HEK293 (cell line): ENCODE measurements at regions not wholly inside any gene's neighbourhood (a gene's known extent, or its start where the extent isn't known, plus 50 kb on each side); places are given as distances from the start of the nearest gene placed in this dataset.

Experiments
- CTCF ChIA-PET: fragments of 350-600 bp; formaldehyde crosslinking; extraction: SDS; loops from one replicate; lab custom pipeline; 2021; ENCODE audit warnings: antibody characterized with exemption; lab: Yijun Ruan, JAX
- POLR2A ChIA-PET: fragments of 300-600 bp; formaldehyde crosslinking; extraction: SDS; loops from one replicate; lab custom pipeline; 2020; ENCODE audit warnings: antibody characterized with exemption, inconsistent platforms; lab: Yijun Ruan, JAX
- H3K27ac ChIP-seq: fragments of 200-500 bp; sonication (Bioruptor generic); 2 replicates; pipeline ENCODE4 v1.5.1; 2014; ENCODE audit warnings: low read depth, low read length, control low read depth, inconsistent platforms; ENCODE audit errors: extremely low read depth
- H3K36me3 ChIP-seq, 2 experiments: fragments of 200-500 bp in 1 of 2; sonication (Bioruptor generic) in 1 of 2; 1 replicate in 1 of 2; 2 replicates in 1 of 2; pipeline ENCODE4 v1.5.1; 2014 to 2017; ENCODE audit warnings: inconsistent platforms in 2 of 2, low read length in 2 of 2; ENCODE audit not compliant: control insufficient read depth in 2 of 2, insufficient read depth in 1 of 2
- H3K4me1 ChIP-seq: fragments of 200-500 bp; sonication (Bioruptor generic); 2 replicates; pipeline ENCODE4 v1.5.1; 2014; ENCODE audit warnings: mild to moderate bottlenecking, low read length, inconsistent platforms; ENCODE audit not compliant: control insufficient read depth, insufficient read depth
- H3K4me3 ChIP-seq: 2 replicates; pipeline ENCODE4 v1.5.1; 2011; ENCODE audit warnings: low read depth, mild to moderate bottlenecking, control low read depth, low read length, moderate library complexity
- H3K9me3 ChIP-seq: fragments of 200-500 bp; sonication (Bioruptor generic); 2 replicates; pipeline ENCODE4 v1.5.1; 2014; ENCODE audit warnings: low read depth, low read length, inconsistent platforms; ENCODE audit not compliant: control insufficient read depth, insufficient read depth
- BCL11B ChIP-seq: fragments of 450-650 bp; formaldehyde crosslinking; IDR thresholded peaks from 2 replicates; pipeline ENCODE4 v1.5.1; 2016; ENCODE audit warnings: low read depth, missing biosample characterization, missing genetic modification characterization
- GLIS2 ChIP-seq: fragments of 450-650 bp; formaldehyde crosslinking; IDR thresholded peaks from 2 replicates; pipeline ENCODE4 v1.5.1; 2016; ENCODE audit warnings: missing biosample characterization, missing genetic modification characterization
- KLF8 ChIP-seq: fragments of 450-650 bp; formaldehyde crosslinking; IDR thresholded peaks from 2 replicates; pipeline ENCODE4 v1.5.1; 2016; ENCODE audit warnings: missing biosample characterization, missing genetic modification characterization
- KLF9 ChIP-seq: fragments of 450-650 bp; formaldehyde crosslinking; IDR thresholded peaks from 2 replicates; pipeline ENCODE4 v1.5.1; 2016; ENCODE audit warnings: missing biosample characterization, missing genetic modification characterization, low read depth
- REPIN1 ChIP-seq: fragments of 450-650 bp; formaldehyde crosslinking; IDR thresholded peaks from 2 replicates; pipeline ENCODE4 v1.5.1; 2017; ENCODE audit warnings: missing biosample characterization, missing genetic modification characterization, low read depth
- SP3 ChIP-seq: fragments of 450-650 bp; formaldehyde crosslinking; IDR thresholded peaks from 2 replicates; pipeline ENCODE4 v1.5.1; 2016; ENCODE audit warnings: missing biosample characterization, missing genetic modification characterization
- ZBTB48 ChIP-seq: fragments of 450-650 bp; formaldehyde crosslinking; IDR thresholded peaks from 2 replicates; pipeline ENCODE4 v1.5.1; 2016; ENCODE audit warnings: missing biosample characterization, missing genetic modification characterization
- ZNF114 ChIP-seq: fragments of 450-650 bp; formaldehyde crosslinking; IDR thresholded peaks from 2 replicates; pipeline ENCODE4 v1.5.0; 2017; ENCODE audit warnings: missing biosample characterization, missing genetic modification characterization
- ZNF157 ChIP-seq: fragments of 450-650 bp; formaldehyde crosslinking; IDR thresholded peaks from 2 replicates; pipeline ENCODE4 v1.5.1; 2016; ENCODE audit warnings: missing biosample characterization, missing genetic modification characterization
- ZNF302 ChIP-seq: fragments of 450-650 bp; formaldehyde crosslinking; IDR thresholded peaks from 2 replicates; pipeline ENCODE4 v1.5.1; 2016; ENCODE audit warnings: missing biosample characterization, missing genetic modification characterization, low read depth
- ZNF37A ChIP-seq: fragments of 450-650 bp; IDR thresholded peaks from 2 replicates; pipeline ENCODE4 v1.5.1; 2018; ENCODE audit warnings: missing biosample characterization, missing genetic modification characterization
- ZNF426 ChIP-seq: fragments of 450-650 bp; formaldehyde crosslinking; IDR thresholded peaks from 2 replicates; pipeline ENCODE4 v1.5.1; 2017; ENCODE audit warnings: missing biosample characterization, missing genetic modification characterization, mild to moderate bottlenecking, inconsistent platforms, moderate library complexity
- ZNF473 ChIP-seq: fragments of 450-650 bp; formaldehyde crosslinking; IDR thresholded peaks from 2 replicates; pipeline ENCODE4 v1.5.1; 2017; ENCODE audit warnings: missing biosample characterization, missing genetic modification characterization
- ZNF560 ChIP-seq: fragments of 450-650 bp; formaldehyde crosslinking; IDR thresholded peaks from 2 replicates; pipeline ENCODE4 v1.5.1; 2017; ENCODE audit warnings: missing biosample characterization, missing genetic modification characterization, borderline replicate concordance
- ZNF585B ChIP-seq: fragments of 450-650 bp; formaldehyde crosslinking; IDR thresholded peaks from 2 replicates; pipeline ENCODE4 v1.5.1; 2016; ENCODE audit warnings: missing biosample characterization, missing genetic modification characterization
- ZNF596 ChIP-seq: fragments of 450-650 bp; IDR thresholded peaks from 2 replicates; pipeline ENCODE4 v1.5.0; 2018; ENCODE audit warnings: missing biosample characterization, mild to moderate bottlenecking, missing genetic modification characterization, moderate library complexity
- ZNF624 ChIP-seq: fragments of 450-650 bp; formaldehyde crosslinking; IDR thresholded peaks from 2 replicates; pipeline ENCODE4 v1.5.1; 2017; ENCODE audit warnings: missing biosample characterization, missing genetic modification characterization
- ZNF626 ChIP-seq: fragments of 450-650 bp; sonication (Bioruptor Pico); formaldehyde crosslinking; IDR thresholded peaks from 2 replicates; pipeline ENCODE4 v1.5.1; 2018; ENCODE audit warnings: missing biosample characterization, missing genetic modification characterization, inconsistent platforms
- ZNF660 ChIP-seq: fragments of 450-650 bp; IDR thresholded peaks from 2 replicates; pipeline ENCODE4 v1.5.1; 2018; ENCODE audit warnings: missing biosample characterization, mild to moderate bottlenecking, missing genetic modification characterization
- ZNF707 ChIP-seq: fragments of 450-650 bp; formaldehyde crosslinking; IDR thresholded peaks from 2 replicates; pipeline ENCODE4 v1.5.1; 2016; ENCODE audit warnings: missing biosample characterization, missing genetic modification characterization
- ZNF776 ChIP-seq: fragments of 450-650 bp; formaldehyde crosslinking; IDR thresholded peaks from 2 replicates; pipeline ENCODE4 v1.5.0; 2017; ENCODE audit warnings: missing biosample characterization, missing genetic modification characterization, borderline replicate concordance
- ZNF791 ChIP-seq: fragments of 450-650 bp; formaldehyde crosslinking; IDR thresholded peaks from 2 replicates; pipeline ENCODE4 v1.5.1; 2016; ENCODE audit warnings: missing biosample characterization, missing genetic modification characterization
- ZNF837 ChIP-seq: fragments of 450-650 bp; formaldehyde crosslinking; IDR thresholded peaks from 2 replicates; pipeline ENCODE4 v1.5.1; 2016; ENCODE audit warnings: missing biosample characterization, missing genetic modification characterization
- ZXDB ChIP-seq: fragments of 450-650 bp; formaldehyde crosslinking; IDR thresholded peaks from 2 replicates; pipeline ENCODE4 v1.5.1; 2016; ENCODE audit warnings: missing biosample characterization, missing genetic modification characterization
- TF ChIP-seq, protein P1 (sequence below): fragments of 450-650 bp; formaldehyde crosslinking; IDR thresholded peaks from 2 replicates; pipeline ENCODE4 v1.5.1; 2016; ENCODE audit warnings: missing biosample characterization, missing genetic modification characterization
- TF ChIP-seq, protein P2 (sequence below): fragments of 450-650 bp; formaldehyde crosslinking; IDR thresholded peaks from 2 replicates; pipeline ENCODE4 v1.5.1; 2017; ENCODE audit warnings: missing biosample characterization, mild to moderate bottlenecking, missing genetic modification characterization, moderate library complexity
- TF ChIP-seq, protein P3 (sequence below): fragments of 450-650 bp; formaldehyde crosslinking; IDR thresholded peaks from 2 replicates; pipeline ENCODE4 v1.5.1; 2016; ENCODE audit warnings: missing biosample characterization, missing genetic modification characterization

DNA sequence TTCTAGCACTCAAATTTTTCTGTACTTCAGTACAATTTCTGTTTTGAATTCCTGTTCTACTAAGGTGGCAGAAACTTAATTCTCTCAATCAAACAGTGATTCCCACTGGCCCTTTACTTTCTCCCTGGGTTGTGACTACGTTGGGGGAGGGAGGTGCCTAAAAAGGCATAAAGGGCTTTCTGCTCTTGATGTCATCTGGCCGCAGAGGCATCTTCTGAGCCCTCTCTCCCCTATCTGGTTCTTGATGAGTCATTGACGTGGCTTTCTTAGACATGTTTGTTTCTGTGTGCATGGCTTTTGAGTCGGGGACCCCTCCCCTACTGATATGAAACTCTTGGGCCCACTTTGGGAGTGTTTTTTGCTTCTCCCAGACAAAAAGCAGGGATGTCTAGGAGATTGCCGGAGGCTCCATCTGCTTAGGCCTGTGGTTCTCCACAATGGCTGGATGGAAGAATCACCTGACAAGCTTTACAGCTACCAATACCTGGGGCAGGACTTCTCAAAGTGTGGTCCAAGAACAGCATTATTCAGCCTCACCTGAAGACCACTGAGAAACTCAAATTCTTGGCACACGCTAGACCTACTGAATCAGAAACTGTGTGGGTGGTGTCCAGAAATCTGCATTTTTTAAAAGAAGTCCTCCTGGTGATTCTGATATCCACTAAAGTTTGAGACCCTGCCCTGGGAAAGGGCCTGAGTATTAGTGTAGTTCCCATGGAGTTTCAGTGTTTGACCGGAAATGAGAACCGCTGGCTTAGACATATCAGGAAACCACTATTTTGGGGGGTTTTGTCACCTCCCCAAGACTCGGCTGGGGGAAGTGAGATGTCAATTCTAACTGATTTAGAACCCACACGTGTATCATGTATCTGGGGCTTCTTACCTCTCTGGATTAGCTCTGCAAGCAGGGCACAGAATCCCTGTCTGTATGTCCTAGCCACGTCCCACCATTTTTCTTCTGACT, 395.7 kb upstream of the PDE3A start (continued):
- TF ChIP-seq ZNF624 (no peak), ZNF776 (tag by site-specific recombination) (no peak), ZNF426 (tag by site-specific recombination) (no peak), SP3 (tag by site-specific recombination) (no peak), ZNF585B (tag by site-specific recombination) (no peak), GLIS2 (tag by site-specific recombination) (no peak), KLF9 (tag by site-specific recombination) (no peak), ZNF560 (tag by site-specific recombination) (no peak), KLF8 (tag by site-specific recombination) (no peak)

DNA sequence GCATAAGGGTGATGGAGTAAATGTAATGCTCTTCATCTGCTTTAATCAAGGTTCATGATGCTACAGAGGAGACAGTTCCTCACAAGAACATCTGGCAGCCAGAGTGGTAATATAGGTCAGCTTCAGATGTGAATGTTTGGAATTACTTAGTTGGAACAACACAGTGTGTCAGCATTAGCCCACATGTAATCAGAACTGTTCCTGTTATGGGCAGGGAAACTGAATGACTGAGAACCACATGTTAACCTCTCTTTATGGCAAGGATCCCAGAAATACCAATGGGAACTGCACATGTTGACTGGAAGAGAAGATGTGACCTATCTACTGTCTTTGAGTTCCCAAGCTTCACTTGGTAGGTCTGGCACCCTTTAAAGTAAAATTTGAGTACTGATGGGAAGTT, 390.1 kb upstream of the PDE3A start:
- CTCF ChIA-PET: no interaction called here
- H3K9me3 ChIP-seq: no peaks in the 10 kb centered on the region
- POLR2A ChIA-PET: no interaction called here
- H3K4me3 ChIP-seq: no peak overlapping the region
- H3K4me1 ChIP-seq: no peaks in the 10 kb centered on the region
- H3K27ac ChIP-seq: no peak overlapping the region
- no peaks in the 10 kb centered on the region for H3K36me3 ChIP-seq
- TF ChIP-seq ZNF707 (tag by site-specific recombination): no peak
- TF ChIP-seq ZBTB48 (tag by site-specific recombination): no peak
- no peak for TF ChIP-seq ZNF157 (tag by site-specific recombination)
- no peak for TF ChIP-seq ZXDB
- no peak for TF ChIP-seq BCL11B (tag by site-specific recombination)
- no peak for TF ChIP-seq ZNF560 (tag by site-specific recombination)
- no peak for TF ChIP-seq ZNF837 (tag by site-specific recombination)
- TF ChIP-seq ZNF596 (tag by site-specific recombination): no peak
- TF ChIP-seq, protein P1, sequence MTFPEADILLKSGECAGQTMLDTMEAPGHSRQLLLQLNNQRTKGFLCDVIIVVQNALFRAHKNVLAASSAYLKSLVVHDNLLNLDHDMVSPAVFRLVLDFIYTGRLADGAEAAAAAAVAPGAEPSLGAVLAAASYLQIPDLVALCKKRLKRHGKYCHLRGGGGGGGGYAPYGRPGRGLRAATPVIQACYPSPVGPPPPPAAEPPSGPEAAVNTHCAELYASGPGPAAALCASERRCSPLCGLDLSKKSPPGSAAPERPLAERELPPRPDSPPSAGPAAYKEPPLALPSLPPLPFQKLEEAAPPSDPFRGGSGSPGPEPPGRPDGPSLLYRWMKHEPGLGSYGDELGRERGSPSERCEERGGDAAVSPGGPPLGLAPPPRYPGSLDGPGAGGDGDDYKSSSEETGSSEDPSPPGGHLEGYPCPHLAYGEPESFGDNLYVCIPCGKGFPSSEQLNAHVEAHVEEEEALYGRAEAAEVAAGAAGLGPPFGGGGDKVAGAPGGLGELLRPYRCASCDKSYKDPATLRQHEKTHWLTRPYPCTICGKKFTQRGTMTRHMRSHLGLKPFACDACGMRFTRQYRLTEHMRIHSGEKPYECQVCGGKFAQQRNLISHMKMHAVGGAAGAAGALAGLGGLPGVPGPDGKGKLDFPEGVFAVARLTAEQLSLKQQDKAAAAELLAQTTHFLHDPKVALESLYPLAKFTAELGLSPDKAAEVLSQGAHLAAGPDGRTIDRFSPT: no peak
- TF ChIP-seq, protein P2, sequence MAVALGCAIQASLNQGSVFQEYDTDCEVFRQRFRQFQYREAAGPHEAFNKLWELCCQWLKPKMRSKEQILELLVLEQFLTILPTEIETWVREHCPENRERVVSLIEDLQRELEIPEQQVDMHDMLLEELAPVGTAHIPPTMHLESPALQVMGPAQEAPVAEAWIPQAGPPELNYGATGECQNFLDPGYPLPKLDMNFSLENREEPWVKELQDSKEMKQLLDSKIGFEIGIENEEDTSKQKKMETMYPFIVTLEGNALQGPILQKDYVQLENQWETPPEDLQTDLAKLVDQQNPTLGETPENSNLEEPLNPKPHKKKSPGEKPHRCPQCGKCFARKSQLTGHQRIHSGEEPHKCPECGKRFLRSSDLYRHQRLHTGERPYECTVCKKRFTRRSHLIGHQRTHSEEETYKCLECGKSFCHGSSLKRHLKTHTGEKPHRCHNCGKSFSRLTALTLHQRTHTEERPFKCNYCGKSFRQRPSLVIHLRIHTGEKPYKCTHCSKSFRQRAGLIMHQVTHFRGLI (tag by site-specific recombination): no peak
- no peak for TF ChIP-seq ZNF37A (tag by site-specific recombination)
- no peak for TF ChIP-seq ZNF114 (tag by site-specific recombination)
- no peak for TF ChIP-seq ZNF660 (tag by site-specific recombination)
- TF ChIP-seq ZNF302 (tag by site-specific recombination): no peak
- TF ChIP-seq, protein P3, sequence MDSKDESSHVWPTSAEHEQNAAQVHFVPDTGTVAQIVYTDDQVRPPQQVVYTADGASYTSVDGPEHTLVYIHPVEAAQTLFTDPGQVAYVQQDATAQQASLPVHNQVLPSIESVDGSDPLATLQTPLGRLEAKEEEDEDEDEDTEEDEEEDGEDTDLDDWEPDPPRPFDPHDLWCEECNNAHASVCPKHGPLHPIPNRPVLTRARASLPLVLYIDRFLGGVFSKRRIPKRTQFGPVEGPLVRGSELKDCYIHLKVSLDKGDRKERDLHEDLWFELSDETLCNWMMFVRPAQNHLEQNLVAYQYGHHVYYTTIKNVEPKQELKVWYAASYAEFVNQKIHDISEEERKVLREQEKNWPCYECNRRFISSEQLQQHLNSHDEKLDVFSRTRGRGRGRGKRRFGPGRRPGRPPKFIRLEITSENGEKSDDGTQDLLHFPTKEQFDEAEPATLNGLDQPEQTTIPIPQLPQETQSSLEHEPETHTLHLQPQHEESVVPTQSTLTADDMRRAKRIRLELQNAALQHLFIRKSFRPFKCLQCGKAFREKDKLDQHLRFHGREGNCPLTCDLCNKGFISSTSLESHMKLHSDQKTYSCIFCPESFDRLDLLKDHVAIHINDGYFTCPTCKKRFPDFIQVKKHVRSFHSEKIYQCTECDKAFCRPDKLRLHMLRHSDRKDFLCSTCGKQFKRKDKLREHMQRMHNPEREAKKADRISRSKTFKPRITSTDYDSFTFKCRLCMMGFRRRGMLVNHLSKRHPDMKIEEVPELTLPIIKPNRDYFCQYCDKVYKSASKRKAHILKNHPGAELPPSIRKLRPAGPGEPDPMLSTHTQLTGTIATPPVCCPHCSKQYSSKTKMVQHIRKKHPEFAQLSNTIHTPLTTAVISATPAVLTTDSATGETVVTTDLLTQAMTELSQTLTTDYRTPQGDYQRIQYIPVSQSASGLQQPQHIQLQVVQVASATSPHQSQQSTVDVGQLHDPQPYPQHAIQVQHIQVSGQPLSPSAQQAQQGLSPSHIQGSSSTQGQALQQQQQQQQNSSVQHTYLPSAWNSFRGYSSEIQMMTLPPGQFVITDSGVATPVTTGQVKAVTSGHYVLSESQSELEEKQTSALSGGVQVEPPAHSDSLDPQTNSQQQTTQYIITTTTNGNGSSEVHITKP (tag by site-specific recombination): no peak
- no peak for TF ChIP-seq ZNF626 (tag by site-specific recombination)
- TF ChIP-seq ZNF473: no peak
- TF ChIP-seq ZNF791 (tag by site-specific recombination): no peak
- TF ChIP-seq REPIN1 (tag by site-specific recombination): no peak
